A549 (cell line): ENCODE measurements at regions not wholly inside any gene's neighbourhood (a gene's known extent, or its start where the extent isn't known, plus 50 kb on each side); places are given as distances from the start of the nearest gene placed in this dataset.

Experiments used
- BHLHE40 ChIP-seq: IDR thresholded peaks from 2 replicates; pipeline ENCODE4 v1.6.1; 2012; ENCODE audit warnings: low read depth, low read length, inconsistent platforms
- CTCF ChIP-seq: fragments of >200 bp; sonication (Bioruptor Twin); formaldehyde crosslinking; IDR thresholded peaks from 3 replicates; pipeline ENCODE4 v1.5.1; 2016
- ESRRA ChIP-seq: fragments of 150-350 bp; IDR thresholded peaks from 2 replicates; pipeline ENCODE4 v1.6.1; 2014; ENCODE audit warnings: mild to moderate bottlenecking, low read length, borderline replicate concordance
- GATA3 ChIP-seq: IDR thresholded peaks from 2 replicates; pipeline ENCODE4 v1.6.1; 2012; ENCODE audit warnings: borderline replicate concordance
- NPAS2 ChIP-seq: fragments of 250-450 bp; sonication (Bioruptor Pico); IDR thresholded peaks from 2 replicates; pipeline ENCODE4 v1.8.0; 2022; ENCODE audit warnings: mild to moderate bottlenecking, moderate library complexity, borderline replicate concordance
- NR3C1 ChIP-seq: fragments of >200 bp; sonication (Bioruptor Twin); formaldehyde crosslinking; IDR thresholded peaks from 3 replicates; pipeline ENCODE4 v1.6.1; 2017
- POLR2A ChIP-seq: IDR thresholded peaks from 2 replicates; pipeline ENCODE4 v1.6.1; 2012; ENCODE audit warnings: mild to moderate bottlenecking, low read length
- RCOR1 ChIP-seq: fragments of 150-350 bp; IDR thresholded peaks from 2 replicates; pipeline ENCODE4 v1.6.1; 2014; ENCODE audit warnings: antibody characterized with exemption, low read length, low read depth
- REST ChIP-seq: fragments of 200-600 bp; sonication (generic); IDR thresholded peaks from 2 replicates; pipeline ENCODE4 v1.6.1; 2016; ENCODE audit warnings: antibody characterized with exemption, mild to moderate bottlenecking, moderate library complexity
- RNF2 ChIP-seq: fragments of 200-600 bp; sonication (generic); IDR thresholded peaks from 2 replicates; pipeline ENCODE4 v1.6.1; 2016; ENCODE audit warnings: low read depth, mild to moderate bottlenecking, antibody characterized with exemption, moderate library complexity, borderline replicate concordance

GRCh38 chr11:121873766-121874165, 242.2 kb downstream of the BLID start:
- TF ChIP-seq RCOR1 (no peak), POLR2A (no peak), NR3C1 (no peak), BHLHE40 (no peak), NPAS2 (CRISPR knock-in tag) (no peak), GATA3 (no peak), RNF2 (no peak), CTCF (no peak), REST (no peak), ESRRA (no peak)
